Upper lobe of left lung (tissue), 6 donors: ENCODE measurements at regions not wholly inside any gene's neighbourhood (a gene's known extent, or its start where the extent isn't known, plus 50 kb on each side); places are given as distances from the start of the nearest gene placed in this dataset.

ENCODE experiments used
- ATAC-seq, 2 donors: fragments of 200-7000 bp; cut with Tn5 transposase; one replicate each; pipeline ENCODE4 v1.9.1; 2022; ENCODE audit warnings: mild to moderate bottlenecking in 2 of 2, moderate library complexity in 2 of 2; ENCODE audit not compliant: low FRiP score in 2 of 2
- DNase-seq, 2 donors: peaks; one replicate each; pipeline ENCODE4 v3.0.0-alpha.2; 2019 to 2020
- H3K27ac ChIP-seq, 4 donors: fragments of 200-600 bp; sonication (generic); one replicate each; pipeline ENCODE4 v1.5.1; 2016 to 2019
- H3K27me3 ChIP-seq, 4 donors: fragments of 200-600 bp; sonication (generic); one replicate each; pipeline ENCODE4 v1.5.1; 2017 to 2019
- H3K36me3 ChIP-seq, 4 donors: fragments of 200-600 bp; sonication (generic); one replicate each; pipeline ENCODE4 v1.5.1; 2016 to 2019
- H3K4me1 ChIP-seq, 4 donors: fragments of 200-600 bp; sonication (generic); one replicate each; pipeline ENCODE4 v1.5.1; 2018 to 2019
- H3K4me3 ChIP-seq, 4 donors: fragments of 200-600 bp; sonication (generic); one replicate each; pipeline ENCODE4 v1.5.1; 2017 to 2019; ENCODE audit warnings: mild to moderate bottlenecking in 2 of 4, moderate library complexity in 1 of 4
- H3K9me3 ChIP-seq, 4 donors: fragments of 200-600 bp; sonication (generic); one replicate each; pipeline ENCODE4 v1.5.1; 2018 to 2019
- CTCF ChIP-seq, 6 experiments: fragments of 450-650 bp in 4 of 6; fragments of 200-600 bp in 2 of 6; sonication (generic) in 2 of 6; IDR thresholded peaks; one replicate each; pipeline ENCODE4 v1.5.1; 2016 to 2019; ENCODE audit warnings: antibody characterized with exemption in 6 of 6
- EP300 ChIP-seq, 4 donors: sonication (generic); formaldehyde crosslinking; IDR thresholded peaks; one replicate each; pipeline ENCODE4 v1.5.1; 2017; ENCODE audit warnings: antibody characterized with exemption in 4 of 4, control low read depth in 2 of 4
- POLR2A ChIP-seq, 4 donors: fragments of 450-650 bp; IDR thresholded peaks; one replicate each; pipeline ENCODE4 v1.5.1; 2016 to 2017; ENCODE audit warnings: antibody characterized with exemption in 4 of 4, mild to moderate bottlenecking in 2 of 4
- POLR2AphosphoS5 ChIP-seq, 2 donors: sonication (generic); formaldehyde crosslinking; IDR thresholded peaks; one replicate each; pipeline ENCODE4 v1.5.1; 2017; ENCODE audit warnings: antibody characterized with exemption in 2 of 2
- WGBS, 2 donors: methylation state at CpG; one replicate each; pipeline ENCODE4 v1.1.5; 2017 to 2018; 5-methylcytosine and 5-hydroxymethylcytosine counted together
- donor health status: DM: no; HTN: no; CAD: no; lungs with moderate emphysema.
- donor health status: DM: no; HTN: yes; CAD: no; lungs with severe emphysema.

- ATAC-seq: no peak
- DNase-seq: no peak
- Histone ChIP-seq H3K9me3 (no peaks in the 10 kb centered on the region), H3K27me3 (no peaks in the 10 kb centered on the region), H3K4me3 (no peak overlapping the region), H3K27ac (no peak overlapping the region), H3K4me1 (no peaks in the 10 kb centered on the region), H3K36me3 (no peaks in the 10 kb centered on the region)
- 75 to 76% methylated on average over 2 of the region's 2 CpGs for WGBS, 2 donors
- TF ChIP-seq POLR2A (IDR thresholded peaks at IDR 0.05): no peak
- no peak for TF ChIP-seq CTCF (IDR thresholded peaks at IDR 0.05)
- no peak for TF ChIP-seq EP300 (IDR thresholded peaks at IDR 0.05)
- no peak for TF ChIP-seq POLR2AphosphoS5 (IDR thresholded peaks at IDR 0.05)
These were observed 329.9 kb upstream of the ITGA1 start for GRCh38 chr5:52457810-52458209.

- WGBS, 2 donors: 56 to 62% methylated on average over 4 of the region's 4 CpGs
These were observed 321.6 kb upstream of the ITGA1 start for GRCh38 chr5:52466113-52466512.

GRCh38 chr5:52466749-52467520 is 320.8 kb upstream of the ITGA1 start:
- DNase-seq: no peak
- Histone ChIP-seq H3K9me3 (no peaks in the 10 kb centered on the region), H3K27me3 (no peaks in the 10 kb centered on the region), H3K4me3 (no peak overlapping the region), H3K36me3 (no peaks in the 10 kb centered on the region), H3K27ac (no peak overlapping the region), H3K4me1 (peaks cover 0 to 12% (median 3%) of the 10 kb centered on the region in 4 donors)
- ATAC-seq: no peak
- 84 to 87% methylated on average over 7 of the region's 7 CpGs for WGBS, 2 donors
- TF ChIP-seq POLR2AphosphoS5 (IDR thresholded peaks at IDR 0.05) (no peak), POLR2A (IDR thresholded peaks at IDR 0.05) (no peak), CTCF (IDR thresholded peaks at IDR 0.05) (no peak), EP300 (IDR thresholded peaks at IDR 0.05) (no peak)

More at GRCh38 chr5:52466113-52466512, 321.6 kb upstream of the ITGA1 start:
- Histone ChIP-seq H3K9me3 (no peaks in the 10 kb centered on the region), H3K27ac (no peak overlapping the region), H3K4me3 (no peak overlapping the region), H3K4me1 (peaks cover 0 to 12% (median 3%) of the 10 kb centered on the region in 4 donors), H3K36me3 (no peaks in the 10 kb centered on the region), H3K27me3 (no peaks in the 10 kb centered on the region)
- ATAC-seq (no peak), DNase-seq (no peak)
- TF ChIP-seq EP300 (IDR thresholded peaks at IDR 0.05): no peak
- TF ChIP-seq POLR2AphosphoS5 (IDR thresholded peaks at IDR 0.05): no peak
- no peak for TF ChIP-seq POLR2A (IDR thresholded peaks at IDR 0.05)
- TF ChIP-seq CTCF (IDR thresholded peaks at IDR 0.05): no peak

- Histone ChIP-seq H3K4me1 (peaks cover 0 to 12% (median 3%) of the 10 kb centered on the region in 4 donors), H3K27me3 (no peaks in the 10 kb centered on the region), H3K36me3 (no peaks in the 10 kb centered on the region), H3K4me3 (no peak overlapping the region), H3K9me3 (no peaks in the 10 kb centered on the region), H3K27ac (no peak overlapping the region)
- TF ChIP-seq CTCF (IDR thresholded peaks at IDR 0.05): no peak
- no peak for TF ChIP-seq POLR2A (IDR thresholded peaks at IDR 0.05)
- TF ChIP-seq POLR2AphosphoS5 (IDR thresholded peaks at IDR 0.05): no peak
- no peak for TF ChIP-seq EP300 (IDR thresholded peaks at IDR 0.05)
- WGBS, 2 donors: 55 to 65% methylated on average over 1 of the region's 1 CpG
- DNase-seq: no peak
- no peak for ATAC-seq
These were observed 318.7 kb upstream of the ITGA1 start for GRCh38 chr5:52468976-52469375.

GRCh38 chr5:52469420-52469819 is 318.3 kb upstream of the ITGA1 start:
- TF ChIP-seq POLR2AphosphoS5 (IDR thresholded peaks at IDR 0.05) (no peak), EP300 (IDR thresholded peaks at IDR 0.05) (no peak), CTCF (IDR thresholded peaks at IDR 0.05) (no peak), POLR2A (IDR thresholded peaks at IDR 0.05) (no peak)
- WGBS, 2 donors: 47 to 59% methylated on average over 5 of the region's 5 CpGs
- no peaks in the 10 kb centered on the region for H3K9me3 ChIP-seq
- H3K4me3 ChIP-seq: peak overlapping the region in 1 of 4 donors; percentile 9
- H3K27me3 ChIP-seq: no peaks in the 10 kb centered on the region
- DNase-seq (no peak), ATAC-seq (no peak)
- H3K4me1 ChIP-seq: peaks cover 0 to 12% (median 3%) of the 10 kb centered on the region in 4 donors
- no peaks in the 10 kb centered on the region for H3K36me3 ChIP-seq
- peak overlapping the region in 1 of 4 donors; percentile 35 for H3K27ac ChIP-seq
